T-helper 2 cell treated with Interferon-gamma antibody and Interleukin-4, amounts not matched to agents 5 μg/mL and 100 μg/mL, for 36 hours (primary cell): ENCODE measurements at regions not wholly inside any gene's neighbourhood (a gene's known extent, or its start where the extent isn't known, plus 50 kb on each side); places are given as distances from the start of the nearest gene placed in this dataset.

Experiments used
- DNase-seq: peaks from one replicate; pipeline ENCODE4 v3.0.0; 2021; ENCODE audit warnings: low spot score
- H3K27ac Mint-ChIP-seq: one replicate; pipeline ENCODE4 v1.8.0; 2021; ENCODE audit warnings: mild to moderate bottlenecking, mixed read lengths
- H3K27me3 Mint-ChIP-seq: one replicate; pipeline ENCODE4 v1.8.0; 2021; ENCODE audit warnings: low read depth, mixed read lengths
- H3K36me3 Mint-ChIP-seq: one replicate; pipeline ENCODE4 v1.8.0; 2021; ENCODE audit warnings: low read depth, mixed read lengths
- H3K4me1 Mint-ChIP-seq: one replicate; pipeline ENCODE4 v1.8.0; 2021; ENCODE audit warnings: low read depth, mixed read lengths
- H3K4me3 Mint-ChIP-seq: one replicate; pipeline ENCODE4 v1.8.0; 2022; ENCODE audit warnings: mild to moderate bottlenecking, moderate library complexity, mixed read lengths
- H3K9me3 Mint-ChIP-seq: one replicate; pipeline ENCODE4 v1.8.0; 2021; ENCODE audit warnings: mixed read lengths

DNA sequence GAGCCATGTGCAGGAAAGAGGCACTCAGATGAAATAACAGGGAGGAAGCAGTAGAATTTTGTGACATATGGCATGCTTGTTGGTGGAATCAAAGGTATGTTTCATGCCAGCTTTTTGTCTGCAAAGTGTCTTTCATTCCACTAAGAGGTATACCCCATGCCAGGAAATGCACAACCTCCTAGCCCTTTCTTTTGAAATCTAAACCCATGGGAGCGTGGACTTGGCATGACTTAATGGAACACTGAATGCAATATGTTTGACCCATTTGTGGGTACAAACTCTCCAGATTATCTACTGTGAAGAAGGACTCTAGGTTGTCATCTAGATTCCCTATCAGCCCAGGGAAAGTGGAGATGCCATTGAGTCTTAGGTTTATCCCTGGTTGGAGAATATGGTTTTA is 338.3 kb upstream of the TEX13C start:
- Mint-ChIP-seq H3K4me3 (no peak overlapping the region), H3K27ac (no peak overlapping the region), H3K9me3 (no peaks in the 10 kb centered on the region), H3K36me3 (no peaks in the 10 kb centered on the region), H3K4me1 (no peaks in the 10 kb centered on the region), H3K27me3 (no peaks in the 10 kb centered on the region)
- DNase-seq, result no peak

DNA sequence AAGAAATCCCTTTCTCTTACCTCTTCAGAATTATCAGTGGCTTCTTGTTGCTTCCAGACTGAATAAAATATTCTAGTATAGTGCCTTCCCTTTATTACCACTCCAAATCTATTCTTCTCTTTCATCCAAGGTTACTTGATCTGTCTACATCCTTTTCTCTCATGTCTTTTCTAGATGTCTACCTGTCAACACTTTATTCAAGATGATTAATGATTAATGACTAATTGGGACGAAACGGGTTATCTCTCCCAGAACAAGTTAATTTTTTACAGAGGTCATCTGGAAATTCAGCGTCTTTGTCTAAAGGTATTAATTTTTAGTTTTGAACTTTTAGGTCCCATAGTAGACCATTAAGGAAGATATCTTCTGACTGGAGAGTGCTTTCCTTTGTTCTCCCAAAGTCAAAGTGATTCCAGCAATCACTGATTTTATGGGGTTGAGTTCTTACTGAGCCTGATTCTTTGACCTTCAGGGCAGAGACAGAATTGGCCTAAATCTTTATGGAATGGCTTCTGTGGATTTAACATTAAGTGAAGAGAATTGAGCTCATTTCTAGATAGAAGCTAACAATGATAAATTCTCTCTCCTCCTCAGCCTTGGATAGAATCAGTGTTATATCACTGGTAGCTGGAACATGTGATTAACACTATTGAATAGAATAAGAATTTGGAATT is 335.4 kb upstream of the TEX13C start:
- Mint-ChIP-seq H3K36me3 (no peaks in the 10 kb centered on the region), H3K27ac (no peak overlapping the region), H3K4me1 (no peaks in the 10 kb centered on the region), H3K27me3 (no peaks in the 10 kb centered on the region), H3K9me3 (no peaks in the 10 kb centered on the region), H3K4me3 (no peak overlapping the region)
- DNase-seq, result no peak

DNA sequence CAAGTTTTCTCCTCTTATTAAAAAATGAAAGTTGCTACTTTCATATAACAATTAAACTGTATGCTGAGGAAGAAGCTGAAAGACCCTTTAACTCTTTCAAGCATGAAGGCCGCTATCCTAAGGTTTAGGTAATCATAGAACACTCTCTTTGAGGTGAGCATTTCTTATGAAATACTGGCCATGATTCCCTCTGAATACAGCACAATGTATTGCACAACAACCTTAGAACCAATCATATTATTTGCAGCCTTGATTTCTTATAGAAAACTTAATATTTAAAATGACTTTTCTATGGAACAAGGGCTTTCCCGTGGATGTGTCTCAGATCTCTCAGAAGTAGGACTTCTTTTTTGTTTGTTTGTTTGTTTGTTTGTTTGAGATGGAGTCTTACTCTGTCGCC is 333.4 kb upstream of the TEX13C start:
- no peaks in the 10 kb centered on the region for H3K27me3 Mint-ChIP-seq
- no peaks in the 10 kb centered on the region for H3K9me3 Mint-ChIP-seq
- DNase-seq, result no peak
- no peaks in the 10 kb centered on the region for H3K36me3 Mint-ChIP-seq
- no peak overlapping the region for H3K4me3 Mint-ChIP-seq
- no peaks in the 10 kb centered on the region for H3K4me1 Mint-ChIP-seq
- H3K27ac Mint-ChIP-seq, result no peak overlapping the region

DNA sequence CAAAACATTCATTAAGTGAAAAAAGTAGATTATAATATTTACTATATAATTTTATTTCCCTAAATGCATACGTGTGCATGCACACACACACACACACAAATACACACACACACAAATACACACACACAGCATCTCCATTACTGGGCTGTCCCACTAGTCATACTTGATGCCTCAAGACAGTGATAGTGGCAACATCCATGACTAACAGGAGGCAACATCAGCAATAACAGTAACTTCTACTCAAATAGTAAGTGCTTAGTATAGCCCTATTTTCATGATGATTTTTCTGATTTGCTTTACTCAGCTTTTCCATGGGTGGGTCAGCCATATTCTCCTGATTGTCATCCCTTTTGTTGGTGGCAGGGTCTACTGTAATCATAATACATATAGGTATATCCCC is 325.9 kb upstream of the TEX13C start:
- Mint-ChIP-seq H3K36me3 (no peaks in the 10 kb centered on the region), H3K27ac (no peak overlapping the region), H3K27me3 (no peaks in the 10 kb centered on the region), H3K9me3 (no peaks in the 10 kb centered on the region), H3K4me1 (no peaks in the 10 kb centered on the region), H3K4me3 (no peak overlapping the region)
- DNase-seq, result no peak

DNA sequence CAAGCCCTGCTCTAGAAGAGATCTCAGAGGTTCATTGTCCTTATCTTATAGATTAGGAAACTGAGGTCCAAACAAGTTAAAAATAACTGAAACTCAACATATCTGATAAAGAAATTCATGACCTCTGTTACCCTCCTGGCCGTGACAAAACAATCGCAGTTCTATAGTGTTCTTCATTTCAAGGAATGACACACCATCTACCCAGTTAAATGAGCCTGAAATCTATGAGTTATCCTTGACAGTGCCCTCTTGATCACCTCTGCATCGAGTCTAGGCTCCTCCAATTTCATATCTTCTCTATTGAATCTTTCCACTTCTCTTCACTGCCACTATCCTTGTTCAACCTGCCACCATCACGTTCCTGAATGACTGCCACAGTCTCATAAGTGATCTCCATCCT is 325.3 kb upstream of the TEX13C start:
- Mint-ChIP-seq H3K36me3 (no peaks in the 10 kb centered on the region), H3K27ac (no peak overlapping the region), H3K27me3 (no peaks in the 10 kb centered on the region), H3K4me1 (no peaks in the 10 kb centered on the region), H3K9me3 (no peaks in the 10 kb centered on the region), H3K4me3 (no peak overlapping the region)
- DNase-seq, result no peak

- no peaks in the 10 kb centered on the region for H3K9me3 Mint-ChIP-seq
- H3K36me3 Mint-ChIP-seq, result no peaks in the 10 kb centered on the region
- H3K27ac Mint-ChIP-seq, result no peak overlapping the region
- no peak overlapping the region for H3K4me3 Mint-ChIP-seq
- H3K4me1 Mint-ChIP-seq, result no peaks in the 10 kb centered on the region
- no peaks in the 10 kb centered on the region for H3K27me3 Mint-ChIP-seq
- DNase-seq, result peak; percentile 3
Observed at GRCh38 chrX:125003746-125004446, 315.8 kb upstream of the TEX13C start.

DNA sequence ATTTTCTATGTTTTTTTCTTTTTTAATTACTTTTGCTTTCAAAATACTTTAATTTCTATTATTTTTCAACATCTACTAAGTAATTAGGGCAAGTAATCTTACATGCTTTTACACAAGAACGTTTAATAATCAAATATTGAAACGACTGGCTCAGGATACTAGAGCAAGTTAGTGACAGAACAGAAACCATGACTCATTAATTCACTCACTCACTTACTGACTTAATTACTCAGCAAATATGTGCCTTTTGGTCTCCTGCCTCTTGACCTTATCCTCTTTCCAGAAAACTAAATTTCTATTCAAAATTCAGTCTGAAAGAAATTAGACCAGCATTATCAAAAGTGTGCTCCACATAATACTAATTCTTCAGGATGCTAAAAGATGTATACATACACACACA is 314.9 kb upstream of the TEX13C start:
- no peaks in the 10 kb centered on the region for H3K9me3 Mint-ChIP-seq
- DNase-seq, result no peak
- H3K27ac Mint-ChIP-seq, result no peak overlapping the region
- H3K4me1 Mint-ChIP-seq, result no peaks in the 10 kb centered on the region
- no peak overlapping the region for H3K4me3 Mint-ChIP-seq
- no peaks in the 10 kb centered on the region for H3K36me3 Mint-ChIP-seq
- no peaks in the 10 kb centered on the region for H3K27me3 Mint-ChIP-seq

GRCh38 chrX:125005863-125006262 is 313.8 kb upstream of the TEX13C start:
- no peaks in the 10 kb centered on the region for H3K4me1 Mint-ChIP-seq

DNA sequence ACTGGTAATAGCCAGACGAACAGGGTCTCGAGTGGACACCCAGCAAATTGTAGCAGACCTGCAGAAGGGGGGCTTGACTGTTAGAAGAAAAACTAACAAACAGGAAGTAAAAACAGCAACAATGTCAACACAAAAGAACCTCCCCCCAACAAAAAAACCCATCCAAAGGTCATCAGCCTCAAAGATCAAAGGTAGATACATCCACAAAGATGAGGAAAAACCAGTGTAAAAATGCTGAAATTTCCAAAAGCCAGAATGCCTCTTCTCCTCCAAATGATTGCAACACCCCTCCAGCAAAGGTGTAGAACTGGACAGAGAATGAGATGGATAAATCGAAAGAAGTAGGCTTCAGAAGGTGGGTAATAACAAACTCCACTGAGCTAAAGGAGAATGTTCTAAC is 313.0 kb upstream of the TEX13C start:
- H3K4me1 Mint-ChIP-seq, result no peaks in the 10 kb centered on the region
- DNase-seq, result no peak
- no peak overlapping the region for H3K27ac Mint-ChIP-seq
- no peaks in the 10 kb centered on the region for H3K9me3 Mint-ChIP-seq
- no peak overlapping the region for H3K4me3 Mint-ChIP-seq
- H3K36me3 Mint-ChIP-seq, result no peaks in the 10 kb centered on the region
- no peaks in the 10 kb centered on the region for H3K27me3 Mint-ChIP-seq

More at GRCh38 chrX:125005863-125006262, 313.8 kb upstream of the TEX13C start:
- no peak overlapping the region for H3K27ac Mint-ChIP-seq
- H3K4me3 Mint-ChIP-seq, result no peak overlapping the region
- H3K9me3 Mint-ChIP-seq, result no peaks in the 10 kb centered on the region
- no peak for DNase-seq
- H3K36me3 Mint-ChIP-seq, result no peaks in the 10 kb centered on the region
- H3K27me3 Mint-ChIP-seq, result no peaks in the 10 kb centered on the region

- DNase-seq, result no peak
- H3K4me1 Mint-ChIP-seq, result no peaks in the 10 kb centered on the region
- no peak overlapping the region for H3K4me3 Mint-ChIP-seq
- no peak overlapping the region for H3K27ac Mint-ChIP-seq
- no peaks in the 10 kb centered on the region for H3K27me3 Mint-ChIP-seq
- H3K9me3 Mint-ChIP-seq, result no peaks in the 10 kb centered on the region
- H3K36me3 Mint-ChIP-seq, result no peaks in the 10 kb centered on the region
Observed at GRCh38 chrX:125012585-125012984, 307.1 kb upstream of the TEX13C start.

GRCh38 chrX:125029131-125029530 is 290.5 kb upstream of the TEX13C start:
- H3K9me3 Mint-ChIP-seq, result no peaks in the 10 kb centered on the region
- H3K4me3 Mint-ChIP-seq, result no peak overlapping the region
- H3K27me3 Mint-ChIP-seq, result no peaks in the 10 kb centered on the region
- DNase-seq, result no peak
- H3K4me1 Mint-ChIP-seq, result no peaks in the 10 kb centered on the region
- no peaks in the 10 kb centered on the region for H3K36me3 Mint-ChIP-seq
- H3K27ac Mint-ChIP-seq, result no peak overlapping the region
